HL-60/S4 (cell line): ENCODE measurements at regions not wholly inside any gene's neighbourhood (a gene's known extent, or its start where the extent isn't known, plus 50 kb on each side); places are given as distances from the start of the nearest gene placed in this dataset.

Source experiments
- in situ Hi-C: fragments of 300-500 bp; cut with MboI; formaldehyde crosslinking; loops from 2 replicates; pipeline ENCODE4 v1.14.3; 2022; ENCODE audit warnings: low sequenced_read_pairs

GRCh38 chr10:36191009-36191408 is 548.9 kb upstream of the FZD8 start:
- in situ Hi-C loops = no loop called here

- in situ Hi-C loops = no loop called here
These were observed 546.4 kb upstream of the FZD8 start for GRCh38 chr10:36188461-36188860.

GRCh38 chr10:36188080-36188453 is 546.0 kb upstream of the FZD8 start:
- in situ Hi-C loops = no loop called here

- in situ Hi-C loops = no loop called here
These were observed 545.4 kb upstream of the FZD8 start for GRCh38 chr10:36187380-36188079.

GRCh38 chr10:36185097-36185496 is 543.0 kb upstream of the FZD8 start:
- in situ Hi-C loops = no loop called here

GRCh38 chr10:36183726-36184125 is 541.6 kb upstream of the FZD8 start:
- in situ Hi-C loops = no loop called here

- in situ Hi-C loops = no loop called here
These were observed 541.0 kb upstream of the FZD8 start for GRCh38 chr10:36183056-36183455.

GRCh38 chr10:36182606-36183005 is 540.5 kb upstream of the FZD8 start:
- in situ Hi-C loops = no loop called here

- in situ Hi-C loops = no loop called here
These were observed 540.1 kb upstream of the FZD8 start for GRCh38 chr10:36182179-36182566.

- in situ Hi-C loops = no loop called here
These were observed 539.5 kb upstream of the FZD8 start for GRCh38 chr10:36181426-36182178.

GRCh38 chr10:36178616-36179015 is 536.5 kb upstream of the FZD8 start:
- in situ Hi-C loops = no loop called here

- in situ Hi-C loops = no loop called here
These were observed 535.0 kb upstream of the FZD8 start for GRCh38 chr10:36177071-36177470.

- in situ Hi-C loops = no loop called here
These were observed 533.9 kb upstream of the FZD8 start for GRCh38 chr10:36175954-36176353.

- in situ Hi-C loops = no loop called here
These were observed 531.3 kb upstream of the FZD8 start for GRCh38 chr10:36173364-36173763.

- in situ Hi-C loops = no loop called here
These were observed 530.2 kb upstream of the FZD8 start for GRCh38 chr10:36171953-36172940.

- in situ Hi-C loops = no loop called here
These were observed 529.5 kb upstream of the FZD8 start for GRCh38 chr10:36171556-36171952.

- in situ Hi-C loops = no loop called here
These were observed 528.9 kb upstream of the FZD8 start for GRCh38 chr10:36170943-36171501.

- in situ Hi-C loops = no loop called here
These were observed 528.1 kb upstream of the FZD8 start for GRCh38 chr10:36170142-36170719.

GRCh38 chr10:36168777-36169176 is 526.7 kb upstream of the FZD8 start:
- in situ Hi-C loops = no loop called here

GRCh38 chr10:36164556-36165504 is 522.7 kb upstream of the FZD8 start:
- in situ Hi-C loops = no loop called here
